ENCODE measurements at regions not wholly inside any gene's neighbourhood (a gene's known extent, or its start where the extent isn't known, plus 50 kb on each side); places are given as distances from the start of the nearest gene placed in this dataset.

GRCh38 chr12:124617615-124618014 lies 50.2 kb upstream of the NCOR2 start:
- CTCF ChIA-PET, result no interaction called here
- DNase-seq (ENCODE audit: low read depth, low spot score) (no peak), FAIRE-seq (no peak), ATAC-seq (no peak)
- no peaks in the 10 kb centered on the region for H3K4me1 ChIP-seq (ENCODE audit: control insufficient read depth, insufficient read depth, low read length)
- no peak overlapping the region for H3K9ac ChIP-seq (ENCODE audit: control insufficient read depth, insufficient read depth, low read length)
- intact Hi-C loops (cut with micrococcal nuclease; ENCODE audit: unreplicated experiment), result no loop called here
- no peak overlapping the region for H3K4me2 ChIP-seq (ENCODE audit: control insufficient read depth, insufficient read depth)
- in situ Hi-C loops (cut with MboI), result no loop called here
- H4K20me1 ChIP-seq (ENCODE audit: control insufficient read depth, insufficient read depth), result no peaks in the 10 kb centered on the region
- TF ChIP-seq ZZZ3 (IDR thresholded peaks at IDR 0.05; ENCODE audit: control insufficient read depth, insufficient read length, low read depth), result no peak
- no peak for TF ChIP-seq ATF3 (IDR thresholded peaks at IDR 0.05; ENCODE audit: borderline replicate concordance, extremely low read depth, low read depth, low read length)
- no peak for TF ChIP-seq CBFB (IDR thresholded peaks at IDR 0.05; ENCODE audit: low read depth)
- TF ChIP-seq EED (IDR thresholded peaks at IDR 0.05; ENCODE audit: low read depth), result no peak
- H2AFZ ChIP-seq (ENCODE audit: control insufficient read depth, low read depth, low read length), result no peak overlapping the region
- no peak overlapping the region for H3K4me3 ChIP-seq
- no peaks in the 10 kb centered on the region for H3K79me2 ChIP-seq (ENCODE audit: control insufficient read depth, insufficient read depth, low read length)
- no peaks in the 10 kb centered on the region; the same call in 2 of the 3 replicates for H3K9me3 ChIP-seq (replicated peaks; ENCODE audit: control insufficient read depth, insufficient read depth, low read length)
- BruUV-seq (replicated peaks), result no TSS peak
- no peaks in the 10 kb centered on the region for H3K36me3 ChIP-seq (ENCODE audit: control insufficient read depth in 2 of 2, insufficient read depth in 2 of 2, low read length in 1 of 2)
- H3K27ac ChIP-seq (ENCODE audit: control insufficient read depth, insufficient read depth), result no peak overlapping the region
- POLR2A ChIA-PET, result no interaction called here
- WGBS (ENCODE audit: insufficient coverage, insufficient replicate concordance, low lambda C conversion rate, missing lambda C conversion rate), result 43% methylated on average over 19 of the region's 19 CpGs
- H3K27me3 ChIP-seq (replicated peaks in 1 of 2; ENCODE audit: control insufficient read depth in 2 of 2, insufficient read depth in 2 of 2, low read length in 1 of 2), result no peaks in the 10 kb centered on the region
- SMC1A ChIA-PET (ENCODE audit: uncharacterized antibody, unreplicated experiment), result no interaction called here
- RAD21 ChIA-PET (ENCODE audit: unreplicated experiment), result no interaction called here
